SIG-M5 (cell line): ENCODE measurements at regions not wholly inside any gene's neighbourhood (a gene's known extent, or its start where the extent isn't known, plus 50 kb on each side); places are given as distances from the start of the nearest gene placed in this dataset.
"Not testable (repeated sequence)": the region's sequence is repeated elsewhere in the genome, so short reads cannot be mapped to it uniquely, and the experiment has no call there.

Source experiments
- DNase-seq: peaks from one replicate; lab custom pipeline; 2025; lab: John Stamatoyannopoulos, UW

DNA sequence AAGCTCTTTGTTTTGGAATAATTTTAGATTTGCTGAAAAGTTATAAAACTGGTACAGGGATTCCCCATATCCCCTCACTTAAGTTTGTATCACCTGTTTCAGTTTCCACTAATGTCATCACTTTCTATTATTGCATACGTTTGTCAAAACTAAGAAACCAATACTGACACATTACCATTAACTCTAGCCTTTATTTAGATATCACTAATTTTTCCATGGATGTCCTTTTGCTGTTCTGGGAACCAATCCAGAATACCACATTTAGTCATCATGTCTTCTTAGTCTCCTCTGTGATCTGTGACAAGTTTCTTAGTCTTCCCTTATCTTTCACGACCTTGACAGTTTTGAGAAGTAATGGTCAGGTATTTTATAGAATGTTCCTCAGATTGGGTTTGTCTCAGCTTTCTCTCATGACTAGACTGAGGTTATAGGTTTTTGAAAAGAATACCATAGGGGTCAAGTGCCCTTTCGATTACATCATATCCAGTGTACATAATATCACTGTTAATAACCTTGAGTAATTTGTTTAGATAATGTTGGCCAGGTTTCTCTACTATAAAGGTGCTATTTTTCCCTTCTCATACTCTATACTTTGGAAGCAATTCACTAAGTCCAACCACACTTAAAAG lies 51.9 kb upstream of the NMUR2 start:
- no peak for DNase-seq

GRCh38 chr5:152462021-152462721 lies 57.1 kb upstream of the NMUR2 start:
- DNase-seq, result no peak

GRCh38 chr5:152464048-152464447 lies 59.0 kb upstream of the NMUR2 start:
- DNase-seq, result no peak

- no peak for DNase-seq
Observed at GRCh38 chr5:152465140-152465539, 60.1 kb upstream of the NMUR2 start.

DNA sequence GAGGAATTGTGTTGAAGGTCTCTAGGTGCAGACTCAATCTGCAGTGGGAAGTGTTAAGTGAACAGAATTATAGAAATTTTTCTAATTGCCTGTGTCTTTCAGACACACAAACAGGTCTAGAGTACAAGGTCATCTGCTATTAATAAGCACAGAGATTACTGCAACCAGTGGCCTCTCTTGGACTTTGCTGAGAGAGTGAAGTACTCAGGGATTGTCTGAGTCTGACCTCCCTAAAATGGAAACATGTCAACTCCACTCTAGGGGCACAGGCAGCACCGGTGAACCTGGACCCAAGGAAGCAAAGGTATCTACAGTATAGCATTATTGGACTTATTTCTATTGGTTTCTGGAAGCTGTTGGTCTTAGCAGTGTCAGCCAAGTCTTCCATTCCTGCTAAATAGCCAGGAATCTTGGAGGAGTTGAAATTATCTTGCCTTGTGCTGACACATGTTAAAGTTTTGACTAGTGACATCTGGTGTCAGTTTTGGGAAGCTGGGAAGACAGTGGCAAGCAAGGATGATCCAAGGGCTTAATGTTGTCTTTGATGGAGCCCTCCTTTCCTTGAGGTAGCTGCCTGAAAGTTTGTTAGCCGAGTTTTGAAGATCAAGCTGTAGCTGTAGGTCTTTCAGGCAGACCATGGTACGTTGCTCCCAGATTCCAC lies 61.1 kb upstream of the NMUR2 start:
- DNase-seq, result no peak

DNA sequence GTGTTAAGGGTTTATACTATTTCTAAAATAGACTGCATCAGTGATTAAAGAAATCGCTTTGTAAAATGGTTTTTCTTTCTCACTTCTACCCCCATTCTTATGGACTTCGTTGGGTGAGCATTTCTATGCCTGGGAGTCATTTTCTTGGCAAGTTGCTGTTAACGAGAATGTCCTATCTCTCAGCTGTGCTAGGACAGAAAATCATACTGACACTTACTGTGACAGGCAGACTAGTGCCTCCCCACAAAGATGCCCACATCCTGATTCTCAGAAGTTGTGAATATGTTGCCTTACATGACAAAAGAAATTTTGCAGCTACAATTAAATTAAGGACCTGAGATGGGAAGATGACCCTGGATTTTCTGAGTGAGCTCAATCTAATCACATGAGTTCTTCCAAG lies 65.1 kb upstream of the NMUR2 start:
- no peak for DNase-seq

DNA sequence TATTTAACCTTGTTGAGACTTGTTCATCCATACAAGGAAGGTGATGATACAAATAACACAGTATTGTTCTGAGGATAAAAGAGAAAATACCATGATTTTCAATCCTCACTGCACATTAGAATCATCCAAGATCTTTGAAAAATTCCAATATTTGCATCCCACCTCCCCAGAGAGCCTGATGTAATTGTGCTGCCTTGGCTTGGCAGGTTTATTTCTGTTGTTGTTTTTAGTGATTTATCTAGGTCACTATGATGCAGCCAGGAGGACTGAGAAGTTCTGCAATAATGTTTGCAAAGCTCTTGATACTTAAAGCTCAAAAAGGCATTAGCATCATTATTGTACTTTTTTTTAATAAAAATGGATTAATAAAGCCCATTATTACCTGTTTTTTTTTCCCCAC lies 67.0 kb upstream of the NMUR2 start:
- no peak for DNase-seq

DNA sequence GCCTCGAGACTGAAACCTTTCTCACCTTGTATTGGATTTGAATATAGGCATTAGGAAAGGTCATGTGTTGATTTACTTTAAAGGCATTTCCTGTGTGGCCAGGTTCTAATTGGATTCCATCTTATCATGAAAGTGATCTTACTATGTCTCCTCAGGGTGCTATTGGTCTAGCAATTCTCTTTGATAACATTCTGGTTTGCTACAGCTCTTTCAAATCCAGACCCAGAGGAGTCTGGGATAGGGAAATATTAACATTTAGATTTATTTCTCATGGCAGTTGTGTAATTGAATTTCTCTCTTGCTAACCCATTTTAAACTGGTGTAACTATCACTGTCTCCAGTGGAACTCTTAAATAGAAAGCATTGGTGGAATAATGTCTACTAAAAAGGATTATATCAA lies 69.9 kb upstream of the NMUR2 start:
- DNase-seq, result no peak

- DNase-seq, result no peak
Observed at GRCh38 chr5:152477536-152477935, 72.5 kb upstream of the NMUR2 start.

- not testable (repeated sequence) for DNase-seq
Observed at GRCh38 chr5:152479866-152480265, 74.8 kb upstream of the NMUR2 start.

GRCh38 chr5:152480677-152481076 lies 75.6 kb upstream of the NMUR2 start:
- not testable (repeated sequence) for DNase-seq

DNA sequence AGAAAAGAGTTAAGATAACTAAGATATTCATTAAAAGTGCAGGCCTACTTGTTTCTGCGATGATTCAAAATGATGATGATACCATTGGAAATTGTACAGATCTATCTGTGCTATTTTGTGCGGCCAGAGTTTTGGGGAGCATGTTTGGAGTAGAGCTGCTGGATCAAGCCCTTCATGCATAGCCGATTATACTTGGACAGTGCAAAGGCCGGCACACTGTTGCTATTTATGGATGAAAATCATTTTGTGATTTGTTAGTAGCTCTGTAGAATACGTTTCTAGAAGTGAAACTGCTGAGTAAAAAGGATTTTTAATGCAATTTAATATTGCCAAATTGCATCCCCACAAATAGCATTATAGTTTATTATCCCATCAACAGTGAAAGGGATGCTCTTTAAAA lies 82.1 kb upstream of the NMUR2 start:
- DNase-seq, result no peak

- DNase-seq, result no peak
Observed at GRCh38 chr5:152488869-152489268, 83.8 kb upstream of the NMUR2 start.

DNA sequence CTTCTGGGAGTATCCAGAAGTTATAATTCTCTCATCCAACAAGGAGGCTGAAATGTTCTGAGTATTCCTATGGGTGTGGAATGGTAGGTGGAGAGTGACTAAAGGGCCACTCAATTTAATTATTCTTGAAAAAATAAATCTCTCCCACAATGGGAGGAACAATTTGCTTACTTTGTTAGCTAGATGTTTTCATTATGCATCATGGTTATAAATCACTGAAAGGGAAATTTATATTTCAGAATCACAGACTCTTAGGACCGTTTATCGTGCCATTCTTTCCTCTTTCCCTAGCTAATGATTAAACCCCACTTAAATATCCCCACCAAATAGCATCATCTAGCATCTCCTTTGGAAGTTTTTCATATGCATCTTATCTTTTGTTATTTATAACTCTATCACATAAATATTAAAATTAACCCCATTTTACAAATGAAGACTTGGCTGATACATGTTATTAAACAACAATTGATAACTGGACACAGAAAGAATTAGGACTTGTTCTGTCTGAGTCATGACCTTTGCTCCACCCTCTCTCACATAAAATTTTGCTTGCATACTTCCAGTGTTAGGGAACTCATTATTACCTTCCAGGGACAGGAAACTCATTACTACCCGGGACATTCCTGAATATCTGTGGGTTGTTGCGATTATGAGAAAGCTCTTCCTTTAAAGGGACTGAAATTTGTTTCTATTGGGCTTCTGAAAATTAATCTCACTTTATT lies 94.9 kb upstream of the NMUR2 start:
- no peak for DNase-seq

GRCh38 chr5:152501294-152501693 lies 96.2 kb upstream of the NMUR2 start:
- DNase-seq, result no peak

DNA sequence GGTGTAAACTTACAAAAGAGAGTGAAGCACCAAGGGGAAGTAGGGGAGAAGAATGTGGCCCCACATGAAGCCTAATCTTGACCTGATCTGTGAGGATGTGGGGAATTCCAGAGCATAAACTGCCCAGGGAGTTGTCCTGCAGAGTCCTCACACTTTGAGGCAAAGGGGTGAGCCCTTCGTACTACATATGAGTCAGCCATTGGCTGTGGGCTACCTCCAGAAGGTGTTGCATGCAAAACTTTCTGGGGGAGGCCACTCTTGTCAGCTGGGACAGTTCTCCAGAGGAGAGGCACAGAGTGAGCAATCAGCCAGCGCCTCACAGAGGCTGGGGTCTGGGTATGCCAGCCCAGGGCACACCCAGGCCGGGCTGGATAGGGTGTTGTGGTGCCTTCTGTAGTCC lies 98.1 kb upstream of the NMUR2 start:
- DNase-seq, result no peak

DNA sequence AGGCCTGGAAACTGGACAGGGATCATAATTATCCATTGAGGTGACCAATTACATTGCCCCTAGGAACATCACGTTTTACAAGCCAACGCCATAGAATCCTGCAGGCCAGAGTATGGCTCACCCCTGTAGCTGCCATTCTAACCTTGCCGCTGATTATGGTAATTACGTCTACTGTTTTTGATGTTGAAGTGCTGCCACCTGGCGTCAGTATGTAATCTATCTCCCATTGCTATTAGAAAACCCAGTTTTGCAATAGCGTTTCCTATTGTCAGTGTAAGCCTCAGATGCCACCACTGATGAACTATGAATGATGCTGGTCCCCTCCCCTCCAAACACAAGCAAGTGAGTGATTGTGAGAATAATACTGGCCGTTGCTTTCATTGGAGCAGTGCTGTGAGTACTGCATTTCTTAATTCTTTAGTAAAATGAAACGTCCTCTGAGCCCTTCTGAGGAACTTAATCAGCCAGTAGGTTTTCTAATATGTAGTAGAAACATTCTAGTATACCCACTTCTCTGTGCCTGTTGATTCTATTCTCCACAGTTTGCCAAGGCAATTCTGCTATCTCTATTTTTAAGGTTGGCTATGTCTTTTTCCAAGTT lies 100.5 kb upstream of the NMUR2 start:
- peak; percentile 6 for DNase-seq

DNA sequence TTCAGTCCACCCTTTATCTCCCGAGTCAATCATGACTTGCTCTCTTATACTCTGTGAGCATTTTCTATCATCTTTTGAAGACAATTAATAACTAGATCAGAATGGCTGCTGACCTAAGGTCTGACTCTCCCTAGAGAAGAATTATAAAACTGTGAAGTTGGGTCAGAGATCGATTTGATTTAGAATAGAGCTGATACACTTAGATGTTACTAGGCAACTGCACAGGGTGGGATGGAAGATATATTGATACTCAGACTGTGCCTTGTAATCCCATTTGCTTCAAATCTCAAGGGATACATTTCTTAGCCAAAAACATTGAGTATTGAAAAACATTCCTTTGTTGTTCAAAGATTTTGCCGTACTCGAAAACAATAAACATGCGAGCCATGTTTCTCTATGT lies 106.0 kb upstream of the NMUR2 start:
- no peak for DNase-seq

DNA sequence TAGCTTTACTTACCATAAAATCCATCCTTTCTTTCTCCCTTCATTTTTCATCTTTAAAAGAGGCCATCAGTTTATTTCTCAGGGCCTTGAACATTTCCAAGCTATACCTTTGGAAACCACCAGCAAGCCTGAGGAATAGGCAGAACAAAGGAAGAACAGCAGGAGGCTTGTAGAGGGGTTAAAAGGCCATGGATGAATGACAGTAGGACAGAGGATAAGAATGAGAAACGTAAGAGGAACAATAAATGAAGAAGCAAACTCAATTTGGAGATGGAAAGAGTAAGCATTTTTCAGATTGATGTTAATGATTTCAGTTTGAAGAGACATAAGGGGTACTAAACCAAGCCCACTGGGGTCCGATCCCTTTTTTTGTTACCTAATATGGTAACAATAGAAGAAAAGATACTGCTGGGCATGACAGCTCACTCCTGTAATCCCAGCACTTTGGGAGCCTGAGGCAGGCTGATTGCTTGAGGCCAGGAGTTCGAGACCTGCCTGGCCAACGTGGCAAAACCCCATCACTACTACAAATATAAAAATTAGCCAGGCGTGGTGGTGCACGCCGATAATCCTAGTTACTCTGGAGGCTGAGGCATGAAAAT lies 106.6 kb upstream of the NMUR2 start:
- DNase-seq, result no peak

DNA sequence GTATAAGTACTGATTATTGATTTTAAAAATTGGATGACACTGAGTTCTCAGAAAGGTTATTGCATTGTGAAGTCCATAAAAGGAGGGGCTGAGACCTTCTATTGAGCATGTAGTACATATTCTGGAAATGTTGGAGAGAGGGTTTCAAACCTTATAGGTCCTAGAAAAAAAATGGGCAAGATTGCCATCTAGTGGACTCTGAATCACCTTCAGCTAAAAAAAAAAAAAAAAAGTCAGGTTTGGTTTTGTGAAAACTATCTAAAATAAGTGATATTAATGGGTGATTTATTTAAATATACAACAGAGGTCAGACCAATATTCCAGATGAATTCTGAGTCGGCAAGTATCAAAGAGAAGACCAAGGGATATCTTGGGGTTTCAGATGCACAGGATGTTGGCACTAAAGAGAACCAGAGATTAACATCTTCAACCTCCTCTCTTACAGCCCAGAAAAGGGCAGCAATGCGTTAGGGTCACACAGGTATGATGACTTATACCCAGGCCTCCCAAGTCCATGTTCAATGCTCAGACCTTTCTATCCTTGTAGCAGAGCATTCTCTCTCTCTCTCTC lies 109.8 kb upstream of the NMUR2 start:
- DNase-seq, result no peak

DNA sequence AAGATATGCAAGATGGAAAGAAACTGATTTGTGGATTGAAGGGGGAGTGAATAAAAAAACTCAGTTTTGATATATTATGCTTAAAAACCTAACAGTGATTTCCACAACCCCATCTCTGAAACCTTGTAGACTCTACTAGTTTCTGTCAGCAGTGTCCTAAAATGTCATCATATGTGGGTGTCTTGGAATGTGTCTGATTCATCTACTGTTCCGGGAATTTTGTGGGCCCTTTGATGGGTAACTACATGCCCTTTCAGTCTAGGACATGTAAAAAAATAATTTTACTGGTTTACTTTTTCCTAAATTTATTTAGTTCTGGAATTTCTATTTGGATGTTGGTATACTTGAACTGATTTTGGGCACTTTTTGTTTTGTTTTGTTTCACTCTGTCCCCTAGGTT lies 118.9 kb upstream of the NMUR2 start:
- no peak for DNase-seq
